ENCODE measurements at regions not wholly inside any gene's neighbourhood (a gene's known extent, or its start where the extent isn't known, plus 50 kb on each side); places are given as distances from the start of the nearest gene placed in this dataset.

DNA sequence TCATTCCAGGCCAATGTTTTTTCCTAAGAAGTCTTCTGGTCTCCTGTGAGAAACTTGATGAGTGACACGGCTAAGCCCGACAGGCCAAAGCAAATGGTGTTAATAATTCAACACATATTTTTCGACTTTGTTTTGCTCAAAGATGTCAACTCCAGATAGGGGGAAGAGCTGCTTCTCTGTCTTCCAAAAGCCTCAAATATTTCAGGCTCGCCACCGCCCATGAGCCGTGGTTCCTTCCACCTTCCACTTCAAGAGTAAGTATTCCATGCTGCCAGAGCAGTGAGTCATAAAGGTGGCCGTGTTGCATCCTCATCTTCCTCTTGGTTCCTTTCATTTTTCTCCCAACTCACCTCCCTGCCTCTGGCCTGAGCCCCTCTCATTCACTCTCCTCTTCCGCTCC, 272.6 kb downstream of the EFNB2 start (continued):
- TF ChIP-seq E2F6 (IDR thresholded peaks at IDR 0.05) (no peak), KDM1A (IDR thresholded peaks at IDR 0.05; ENCODE audit: borderline replicate concordance, low read length) (no peak), FOSL1 (IDR thresholded peaks at IDR 0.05; ENCODE audit: insufficient read depth, low read depth, low read length) (no peak)
